ENCODE measurements at regions not wholly inside any gene's neighbourhood (a gene's known extent, or its start where the extent isn't known, plus 50 kb on each side); places are given as distances from the start of the nearest gene placed in this dataset.
"Not testable (repeated sequence)": the region's sequence is repeated elsewhere in the genome, so short reads cannot be mapped to it uniquely, and the experiment has no call there.

- not testable (repeated sequence) for DNase-seq
Measured at GRCh38 chr14:37784827-37785223, 189.4 kb downstream of the TTC6 start.

- DNase-seq, result not testable (repeated sequence)
Measured at GRCh38 chr14:37785298-37785697, 189.9 kb downstream of the TTC6 start.

GRCh38 chr14:37786114-37786625 is 190.7 kb downstream of the TTC6 start:
- DNase-seq, result not testable (repeated sequence)

GRCh38 chr14:37787879-37788494 is 192.6 kb downstream of the TTC6 start:
- DNase-seq, result no peak

- no peak for DNase-seq
Measured at GRCh38 chr14:37791384-37792036, 196.1 kb downstream of the TTC6 start.

- DNase-seq, result no peak
Measured at GRCh38 chr14:37792124-37792523, 196.7 kb downstream of the TTC6 start.

- no peak for DNase-seq
Measured at GRCh38 chr14:37796703-37797416, 201.4 kb downstream of the TTC6 start.

- no peak for DNase-seq
Measured at GRCh38 chr14:37797675-37798074, 202.2 kb downstream of the TTC6 start.

- DNase-seq, result no peak
Measured at GRCh38 chr14:37807722-37808121, 212.3 kb downstream of the TTC6 start.

GRCh38 chr14:37810094-37810801 is 214.8 kb downstream of the TTC6 start:
- no peak for DNase-seq

- no peak for DNase-seq
Measured at GRCh38 chr14:37813732-37814131, 218.3 kb downstream of the TTC6 start.

GRCh38 chr14:37816135-37816534 is 220.7 kb downstream of the TTC6 start:
- no peak for DNase-seq

- no peak for DNase-seq
Measured at GRCh38 chr14:37816743-37817295, 221.4 kb downstream of the TTC6 start.

GRCh38 chr14:37819155-37820015 is 224.0 kb downstream of the TTC6 start:
- no peak for DNase-seq

GRCh38 chr14:37820810-37821209 is 225.4 kb downstream of the TTC6 start:
- not testable (repeated sequence) for DNase-seq

- no peak for DNase-seq
Measured at GRCh38 chr14:37824939-37825712, 229.7 kb downstream of the TTC6 start.

GRCh38 chr14:37826869-37827268 is 231.4 kb downstream of the TTC6 start:
- DNase-seq, result no peak

- no peak for DNase-seq
Measured at GRCh38 chr14:37830271-37830670, 234.8 kb downstream of the TTC6 start.

- no peak for DNase-seq
Measured at GRCh38 chr14:37834275-37834674, 238.8 kb downstream of the TTC6 start.

- not testable (repeated sequence) for DNase-seq
Measured at GRCh38 chr14:37838778-37839177, 243.3 kb downstream of the TTC6 start.

Data from amygdala (tissue), 56 donors.